Right lobe of liver (tissue), 4 donors: ENCODE measurements at regions not wholly inside any gene's neighbourhood (a gene's known extent, or its start where the extent isn't known, plus 50 kb on each side); places are given as distances from the start of the nearest gene placed in this dataset.
"Not testable (repeated sequence)": the region's sequence is repeated elsewhere in the genome, so short reads cannot be mapped to it uniquely, and the experiment has no call there.

Experiments used
- POLR2A ChIP-seq: fragments of 450-650 bp; IDR thresholded peaks from one replicate; pipeline ENCODE4 v1.6.1; 2017; ENCODE audit warnings: antibody characterized with exemption, mild to moderate bottlenecking
- TF ChIP-seq, protein P1 (sequence below), 4 donors: fragments of 200-600 bp in 3 of 4; fragments of 450-650 bp in 1 of 4; IDR thresholded peaks; one replicate each; pipeline versions ENCODE4 v1.5.1 to v1.8.0; 2016 to 2022; ENCODE audit warnings: antibody characterized with exemption in 4 of 4, mild to moderate bottlenecking in 2 of 4
- donor health status: DM: no; HTN: no; CAD: no.
- donor health status: DM: no; HTN: no; CAD: no.
- donor health status: DM: no; HTN: yes; CAD: no.

DNA sequence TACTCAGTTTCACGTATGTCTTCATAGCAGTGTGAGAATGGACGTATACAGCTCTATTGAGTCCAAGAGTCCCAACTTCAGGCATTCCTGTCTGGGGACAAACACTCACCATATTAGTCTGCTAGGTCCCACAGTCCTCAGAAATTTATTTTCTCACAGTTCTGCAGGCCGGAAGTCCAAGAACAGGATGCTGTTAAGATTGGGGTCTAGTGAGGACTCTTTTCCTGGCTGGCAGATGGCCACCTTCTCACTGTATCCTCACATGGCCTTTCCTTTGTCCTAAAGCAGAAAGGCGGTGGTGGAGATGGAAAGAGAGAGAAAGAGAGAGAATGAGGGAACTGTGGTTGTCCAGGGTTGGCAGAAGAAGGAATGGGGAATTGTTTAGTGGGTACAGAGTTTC, 82.0 kb upstream of the PRKX start:
- TF ChIP-seq, protein P1, sequence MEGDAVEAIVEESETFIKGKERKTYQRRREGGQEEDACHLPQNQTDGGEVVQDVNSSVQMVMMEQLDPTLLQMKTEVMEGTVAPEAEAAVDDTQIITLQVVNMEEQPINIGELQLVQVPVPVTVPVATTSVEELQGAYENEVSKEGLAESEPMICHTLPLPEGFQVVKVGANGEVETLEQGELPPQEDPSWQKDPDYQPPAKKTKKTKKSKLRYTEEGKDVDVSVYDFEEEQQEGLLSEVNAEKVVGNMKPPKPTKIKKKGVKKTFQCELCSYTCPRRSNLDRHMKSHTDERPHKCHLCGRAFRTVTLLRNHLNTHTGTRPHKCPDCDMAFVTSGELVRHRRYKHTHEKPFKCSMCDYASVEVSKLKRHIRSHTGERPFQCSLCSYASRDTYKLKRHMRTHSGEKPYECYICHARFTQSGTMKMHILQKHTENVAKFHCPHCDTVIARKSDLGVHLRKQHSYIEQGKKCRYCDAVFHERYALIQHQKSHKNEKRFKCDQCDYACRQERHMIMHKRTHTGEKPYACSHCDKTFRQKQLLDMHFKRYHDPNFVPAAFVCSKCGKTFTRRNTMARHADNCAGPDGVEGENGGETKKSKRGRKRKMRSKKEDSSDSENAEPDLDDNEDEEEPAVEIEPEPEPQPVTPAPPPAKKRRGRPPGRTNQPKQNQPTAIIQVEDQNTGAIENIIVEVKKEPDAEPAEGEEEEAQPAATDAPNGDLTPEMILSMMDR (IDR thresholded peaks at IDR 0.05), result not testable (repeated sequence)
- not testable (repeated sequence) for TF ChIP-seq POLR2A
